NCI-H748 treated with DMSO at 0.1 percent for 48 hours (cell line): ENCODE measurements at regions not wholly inside any gene's neighbourhood (a gene's known extent, or its start where the extent isn't known, plus 50 kb on each side); places are given as distances from the start of the nearest gene placed in this dataset.

Experiments
- DNase-seq: peaks from one replicate; lab custom pipeline; 2025; lab: John Stamatoyannopoulos, UW

- DNase-seq: no peak
Observed at GRCh38 chr7:16320099-16320660, 101.2 kb downstream of the CRPPA start.

GRCh38 chr7:16318989-16319915 lies 102.1 kb downstream of the CRPPA start:
- no peak for DNase-seq

DNA sequence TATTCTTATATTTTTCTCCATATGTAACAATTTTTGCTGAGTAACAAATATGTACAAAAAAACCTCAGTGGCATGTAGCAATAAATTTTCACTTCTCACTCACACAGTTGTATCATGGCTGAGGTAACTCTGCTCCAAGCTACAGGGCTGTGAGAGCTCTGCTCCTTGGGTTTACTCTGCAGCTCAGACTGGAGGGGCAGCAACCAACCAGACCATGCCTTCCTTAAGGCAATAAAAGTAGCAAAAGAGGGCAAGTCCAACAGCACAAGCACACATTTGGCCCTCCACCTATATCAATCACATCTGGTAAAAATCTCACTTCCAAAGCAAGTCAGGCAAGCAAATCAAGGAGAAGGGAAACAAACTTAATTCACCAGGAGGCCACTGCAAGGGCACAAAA lies 102.9 kb downstream of the CRPPA start:
- no peak for DNase-seq

GRCh38 chr7:16317406-16317805 lies 103.9 kb downstream of the CRPPA start:
- no peak for DNase-seq

GRCh38 chr7:16315280-16315679 lies 106.1 kb downstream of the CRPPA start:
- DNase-seq: no peak

DNA sequence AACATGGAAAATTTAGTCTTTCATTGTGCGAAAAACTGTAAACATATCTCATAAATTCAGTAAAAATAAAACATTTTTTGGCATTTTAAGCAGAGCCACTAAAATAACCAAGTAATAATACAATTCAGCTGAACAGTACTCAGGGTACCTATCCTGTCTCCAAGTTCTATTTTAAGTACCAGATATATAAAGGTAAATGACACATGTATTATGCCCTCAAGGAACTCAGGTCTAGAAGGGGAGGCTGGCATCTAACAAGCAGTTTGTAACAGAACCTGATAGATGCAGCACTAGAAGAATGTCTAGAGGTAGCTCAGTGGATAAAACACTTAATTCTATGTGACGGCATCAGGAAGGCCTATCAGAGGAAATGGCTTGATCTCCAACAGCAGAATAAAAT lies 112.2 kb downstream of the CRPPA start:
- DNase-seq: no peak

GRCh38 chr7:16301291-16301690 lies 120.0 kb downstream of the CRPPA start:
- no peak for DNase-seq

DNA sequence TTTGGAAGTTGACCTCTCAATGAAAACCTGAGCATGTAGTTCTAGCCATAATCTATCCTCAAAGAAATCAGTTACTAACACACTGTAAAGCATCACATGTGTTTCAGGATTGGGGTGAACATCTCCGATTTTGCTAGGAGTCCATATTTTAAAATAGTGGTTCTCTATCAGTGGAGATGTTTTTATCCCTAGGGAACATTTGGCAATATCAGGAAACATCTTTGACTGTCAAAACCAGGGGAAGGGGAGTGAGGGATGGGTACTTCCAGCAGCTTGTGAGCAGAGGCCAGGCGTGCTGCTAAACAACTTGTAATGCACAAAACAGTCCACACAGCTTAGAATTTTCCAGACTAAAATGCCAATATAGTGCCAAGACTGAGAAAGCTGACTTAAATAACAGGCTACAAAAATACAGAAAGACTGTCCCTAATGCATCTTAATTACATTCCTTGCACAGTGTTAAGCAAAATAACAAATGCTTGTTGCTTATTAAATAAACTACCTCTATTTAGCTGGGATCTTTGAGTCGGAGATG lies 120.9 kb downstream of the CRPPA start:
- no peak for DNase-seq

- no peak for DNase-seq
Observed at GRCh38 chr7:16299853-16300252, 121.5 kb downstream of the CRPPA start.

DNA sequence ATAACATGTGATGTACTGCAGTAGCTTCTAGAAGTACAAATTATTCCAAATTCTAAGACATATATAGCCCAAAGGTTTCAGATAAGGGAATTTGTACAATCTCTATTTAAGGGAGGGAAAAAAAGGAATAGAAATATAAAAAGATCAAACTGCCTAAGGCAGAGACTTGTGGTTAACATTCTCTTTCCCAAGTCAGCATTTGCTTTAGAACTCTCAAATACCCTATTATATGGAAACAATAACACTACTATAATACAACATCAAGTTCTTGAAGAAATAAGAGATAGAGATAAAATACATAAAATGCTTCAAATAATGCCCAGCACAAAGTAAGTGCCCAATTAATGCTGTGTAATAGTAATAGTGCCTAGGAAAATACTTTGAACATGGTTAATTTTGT lies 123.1 kb downstream of the CRPPA start:
- no peak for DNase-seq

GRCh38 chr7:16295558-16295957 lies 125.8 kb downstream of the CRPPA start:
- no peak for DNase-seq

- DNase-seq: no peak
Observed at GRCh38 chr7:16293669-16294425, 127.5 kb downstream of the CRPPA start.

GRCh38 chr7:16284581-16284980 lies 136.8 kb downstream of the CRPPA start:
- no peak for DNase-seq

GRCh38 chr7:16278167-16278787 lies 143.1 kb downstream of the CRPPA start:
- no peak for DNase-seq

GRCh38 chr7:16271990-16272665 lies 149.2 kb downstream of the CRPPA start:
- no peak for DNase-seq

DNA sequence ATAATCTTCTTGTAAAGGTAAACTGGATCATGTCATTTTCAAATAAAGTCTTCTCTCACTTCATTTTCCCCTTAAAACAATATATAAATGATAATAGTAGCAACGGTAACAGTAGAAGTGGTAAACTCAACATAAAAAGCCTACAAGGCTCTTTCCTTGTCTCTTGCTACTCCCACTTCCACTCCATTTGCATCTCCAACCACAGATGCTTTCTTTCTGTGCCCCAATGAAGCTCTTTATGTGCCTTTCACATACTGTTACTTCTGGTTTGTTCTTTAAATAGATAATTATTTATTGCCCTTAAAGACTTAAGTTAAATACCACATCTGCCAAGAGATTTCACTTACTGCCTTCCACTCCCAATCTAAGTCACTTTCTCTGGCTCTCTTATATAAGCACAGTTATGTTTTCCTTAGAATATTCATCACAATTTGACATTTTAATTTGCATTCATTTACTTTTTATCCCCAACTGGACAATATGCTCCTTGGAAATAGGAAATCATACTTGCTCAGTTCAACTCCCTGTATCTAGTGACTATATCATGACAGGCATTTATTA lies 149.9 kb downstream of the CRPPA start:
- no peak for DNase-seq

DNA sequence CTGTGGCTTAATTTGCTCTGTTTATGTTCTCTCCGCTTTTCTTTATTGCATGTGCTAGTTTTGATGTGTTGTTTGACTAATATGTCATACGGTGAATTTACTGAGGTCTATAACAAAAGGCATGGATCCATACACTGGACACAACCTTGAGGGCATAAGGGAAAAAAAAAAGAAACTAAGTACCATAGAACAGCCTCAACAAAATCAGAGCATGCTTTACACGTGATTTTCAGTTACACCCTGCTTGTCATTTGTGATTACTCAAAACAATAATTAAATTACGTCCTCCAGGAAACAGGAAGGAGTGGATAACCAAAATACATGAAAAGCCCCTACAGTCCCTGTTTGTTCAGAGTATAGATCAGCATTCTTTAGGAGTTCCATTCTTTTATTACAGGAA lies 150.5 kb downstream of the CRPPA start:
- no peak for DNase-seq

DNA sequence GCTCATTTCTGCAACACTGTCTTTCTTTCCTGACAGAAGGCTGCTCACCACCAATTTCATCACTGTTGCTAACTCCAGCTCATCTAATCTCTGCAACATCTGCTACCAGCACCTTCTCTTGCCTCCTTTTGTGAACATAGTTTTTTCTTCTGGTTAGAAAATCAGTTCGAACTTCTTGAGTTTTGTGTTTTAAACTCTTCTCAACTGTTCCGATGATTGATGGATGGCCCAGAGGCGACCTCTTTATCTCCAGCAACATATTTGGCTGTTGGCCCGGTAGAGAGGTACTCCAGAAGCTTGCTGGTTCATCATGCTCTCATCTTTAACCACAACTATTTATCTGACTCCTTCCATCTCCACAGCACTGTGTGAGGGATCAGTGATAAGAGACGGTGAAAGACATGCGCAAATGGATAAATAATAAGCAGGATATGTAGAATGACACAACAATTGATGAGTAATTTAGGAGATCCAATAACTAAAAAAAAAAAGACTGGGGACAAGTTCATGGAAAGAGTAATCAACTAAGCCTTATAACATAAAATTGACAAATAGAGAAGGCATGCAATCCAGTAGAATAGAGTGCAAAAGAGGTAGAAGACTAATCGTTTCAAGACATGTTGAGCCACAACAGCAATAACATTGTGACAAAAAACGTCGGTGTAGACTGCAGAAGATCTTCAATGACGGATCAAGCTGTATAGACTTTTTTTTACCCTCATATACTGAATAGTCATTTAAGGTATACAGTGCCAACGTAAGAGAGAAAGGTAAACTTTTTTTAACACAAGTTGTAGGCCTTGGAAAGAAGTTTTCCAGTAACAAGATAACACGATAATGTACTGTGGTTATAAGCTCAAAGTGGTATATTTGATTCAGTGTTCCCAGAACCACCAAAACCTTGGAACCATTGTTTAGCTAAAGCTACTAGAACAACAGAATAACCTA lies 152.2 kb downstream of the CRPPA start:
- DNase-seq: no peak

GRCh38 chr7:16267953-16268820 lies 153.2 kb downstream of the CRPPA start:
- no peak for DNase-seq
